Osteoblast (primary cell): ENCODE measurements at regions not wholly inside any gene's neighbourhood (a gene's known extent, or its start where the extent isn't known, plus 50 kb on each side); places are given as distances from the start of the nearest gene placed in this dataset.
"Not testable (repeated sequence)": the region's sequence is repeated elsewhere in the genome, so short reads cannot be mapped to it uniquely, and the experiment has no call there.

ENCODE experiments used
- DNase-seq: peaks from one replicate; pipeline ENCODE4 v3.0.0; 2011; ENCODE audit warnings: low spot score, mixed read lengths; ENCODE audit not compliant: insufficient read length; ENCODE audit errors: missing footprints
- H2AFZ ChIP-seq: 2 replicates; pipeline ENCODE4 v1.6.0; 2011; ENCODE audit warnings: mild to moderate bottlenecking, low read length
- H3K27ac ChIP-seq: 2 replicates; pipeline ENCODE4 v1.5.1; 2011; ENCODE audit warnings: mild to moderate bottlenecking, low read depth, low read length, moderate library complexity
- H3K27me3 ChIP-seq: 2 replicates; pipeline ENCODE4 v1.6.0; 2012; ENCODE audit warnings: mild to moderate bottlenecking, control low read depth, inconsistent platforms, low read length, moderate library complexity; ENCODE audit not compliant: insufficient read depth
- H3K36me3 ChIP-seq: 2 replicates; pipeline ENCODE4 v1.5.1; 2011; ENCODE audit warnings: mild to moderate bottlenecking, low read length, control low read depth, moderate library complexity; ENCODE audit not compliant: insufficient read depth
- H3K4me1 ChIP-seq: 2 replicates; pipeline ENCODE4 v1.5.1; 2011; ENCODE audit warnings: mild to moderate bottlenecking, low read length, control low read depth, moderate library complexity; ENCODE audit not compliant: insufficient read depth
- H3K4me2 ChIP-seq: 2 replicates; pipeline ENCODE4 v1.6.0; 2011; ENCODE audit warnings: mild to moderate bottlenecking, low read length; ENCODE audit not compliant: insufficient read depth
- H3K4me3 ChIP-seq: fragments of 200-600 bp; sonication (generic); 3 replicates; pipeline ENCODE4 v1.5.1; 2012; ENCODE audit warnings: mild to moderate bottlenecking, low read length, inconsistent platforms; ENCODE audit not compliant: insufficient read depth
- H3K79me2 ChIP-seq: 2 replicates; pipeline ENCODE4 v1.6.0; 2012; ENCODE audit warnings: mild to moderate bottlenecking, low read length, control low read depth, inconsistent platforms; ENCODE audit not compliant: insufficient read depth
- H3K9me3 ChIP-seq: 2 replicates; pipeline ENCODE4 v1.5.1; 2011; ENCODE audit warnings: low read depth, low read length, control low read depth
- H4K20me1 ChIP-seq: 2 replicates; pipeline ENCODE4 v1.6.0; 2012; ENCODE audit warnings: mild to moderate bottlenecking, low read length, control low read depth; ENCODE audit not compliant: insufficient read depth
- TF ChIP-seq, protein P1 (sequence below): IDR thresholded peaks from 2 replicates; pipeline ENCODE4 v1.5.1; 2011; ENCODE audit warnings: mild to moderate bottlenecking, low read depth, low read length, moderate library complexity; ENCODE audit errors: extremely low read depth

DNA sequence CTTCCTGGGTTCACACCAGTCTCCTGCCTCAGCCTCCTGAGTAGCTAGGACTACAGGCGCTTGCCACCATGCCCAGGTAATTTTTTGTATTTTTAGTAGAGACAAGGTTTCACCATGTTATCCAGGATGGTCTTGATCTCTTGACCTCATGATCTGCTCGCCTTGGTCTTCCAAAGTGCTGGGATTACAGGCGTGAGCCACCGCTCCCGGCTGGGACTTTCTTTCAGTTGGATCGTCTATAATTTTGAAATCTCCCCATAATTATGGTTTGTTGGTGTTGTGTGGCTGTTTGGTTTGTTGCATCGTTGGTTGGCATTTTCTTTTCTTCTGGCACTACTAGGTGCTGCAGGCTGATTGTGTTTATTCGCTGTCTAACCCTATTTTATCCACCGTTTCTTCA, 343.6 kb upstream of the NPAP1 start:
- not testable (repeated sequence) for H3K4me1 ChIP-seq, H2AFZ ChIP-seq, H4K20me1 ChIP-seq, DNase-seq, H3K27ac ChIP-seq, H3K36me3 ChIP-seq, H3K4me2 ChIP-seq, H3K79me2 ChIP-seq, H3K4me3 ChIP-seq, H3K9me3 ChIP-seq, H3K27me3 ChIP-seq

DNA sequence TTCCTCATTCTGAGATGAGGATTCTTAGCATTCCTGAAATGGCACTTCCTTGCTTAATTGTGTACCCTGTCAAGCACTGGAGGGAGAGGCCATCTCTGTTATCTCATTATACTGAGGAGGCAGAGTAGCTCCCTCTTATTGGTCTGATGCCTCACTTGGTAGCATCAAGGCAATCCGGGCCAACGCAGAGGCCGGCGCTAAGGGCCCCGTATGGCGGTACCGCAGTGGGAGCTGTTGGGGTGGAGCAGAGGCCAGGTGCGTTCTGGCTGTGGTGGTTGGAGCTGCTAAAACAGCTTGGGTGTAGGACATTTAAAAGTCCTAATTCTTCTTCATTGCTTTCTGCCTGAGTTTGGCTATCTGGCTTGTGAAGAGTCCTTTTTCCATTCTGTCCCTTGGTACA, 333.7 kb upstream of the NPAP1 start:
- not testable (repeated sequence) for DNase-seq, H3K4me2 ChIP-seq, H3K36me3 ChIP-seq, H3K9me3 ChIP-seq, H3K27ac ChIP-seq, H4K20me1 ChIP-seq, H3K4me3 ChIP-seq, H3K79me2 ChIP-seq, H3K4me1 ChIP-seq, H2AFZ ChIP-seq, H3K27me3 ChIP-seq

- not testable (repeated sequence) for H3K9me3 ChIP-seq, H3K4me3 ChIP-seq, H3K27me3 ChIP-seq, DNase-seq, H3K27ac ChIP-seq, H2AFZ ChIP-seq, H3K4me2 ChIP-seq, H3K36me3 ChIP-seq, H4K20me1 ChIP-seq, H3K4me1 ChIP-seq, H3K79me2 ChIP-seq
Observed at GRCh38 chr15:24352777-24353176, 322.8 kb upstream of the NPAP1 start.

DNA sequence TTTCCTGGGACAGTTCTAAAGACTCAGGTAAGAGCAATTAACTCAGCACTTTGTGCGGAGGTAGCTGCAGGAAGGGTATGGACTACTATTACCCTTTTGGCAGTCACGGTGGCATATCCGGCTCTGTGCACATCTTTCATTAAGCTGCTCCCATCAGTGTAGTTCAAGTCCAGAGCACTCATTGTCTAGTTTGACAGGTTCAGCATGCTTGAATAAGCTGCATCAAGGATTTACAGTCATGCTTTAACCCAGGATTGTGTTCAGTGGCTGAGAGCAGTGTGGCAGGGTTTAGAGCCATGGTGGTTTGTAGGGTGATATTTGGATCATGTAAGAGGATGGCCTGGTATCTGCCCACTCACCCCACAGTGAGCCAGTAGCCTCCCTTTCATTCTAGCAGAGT, 294.5 kb upstream of the NPAP1 start:
- not testable (repeated sequence) for H3K4me3 ChIP-seq, H3K27ac ChIP-seq, DNase-seq, H4K20me1 ChIP-seq, H3K4me1 ChIP-seq, H3K79me2 ChIP-seq, H3K27me3 ChIP-seq, H3K4me2 ChIP-seq, H3K9me3 ChIP-seq, H3K36me3 ChIP-seq, H2AFZ ChIP-seq

- H3K4me2 ChIP-seq, H4K20me1 ChIP-seq, H3K79me2 ChIP-seq, H2AFZ ChIP-seq, H3K4me1 ChIP-seq, H3K27ac ChIP-seq, H3K36me3 ChIP-seq, DNase-seq, H3K27me3 ChIP-seq, H3K4me3 ChIP-seq, H3K9me3 ChIP-seq: not testable (repeated sequence)
Observed at GRCh38 chr15:24385258-24385657, 290.3 kb upstream of the NPAP1 start.

DNA sequence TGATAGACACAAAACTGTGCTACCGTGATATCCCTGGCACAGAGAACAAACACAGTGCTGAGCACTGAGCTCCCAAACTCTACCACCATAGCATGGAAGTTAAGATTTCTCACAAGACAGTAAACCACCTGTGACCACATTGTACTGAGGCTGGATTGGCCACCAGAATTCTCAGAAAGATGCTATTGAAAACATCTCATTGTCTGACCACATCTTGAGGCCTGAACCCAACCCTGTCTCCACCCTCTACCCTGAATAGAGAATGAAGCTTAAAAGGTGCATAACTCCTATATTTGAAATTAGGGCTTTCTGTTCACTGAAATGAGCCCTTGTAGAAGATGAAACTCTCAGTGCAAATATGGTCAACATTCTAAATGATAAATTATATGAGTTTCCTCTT, 281.3 kb upstream of the NPAP1 start:
- H3K4me1 ChIP-seq, result no peaks in the 10 kb centered on the region
- no peaks in the 10 kb centered on the region for H4K20me1 ChIP-seq
- no peaks in the 10 kb centered on the region for H3K9me3 ChIP-seq
- no peak overlapping the region for H3K27ac ChIP-seq
- TF ChIP-seq, protein P1, sequence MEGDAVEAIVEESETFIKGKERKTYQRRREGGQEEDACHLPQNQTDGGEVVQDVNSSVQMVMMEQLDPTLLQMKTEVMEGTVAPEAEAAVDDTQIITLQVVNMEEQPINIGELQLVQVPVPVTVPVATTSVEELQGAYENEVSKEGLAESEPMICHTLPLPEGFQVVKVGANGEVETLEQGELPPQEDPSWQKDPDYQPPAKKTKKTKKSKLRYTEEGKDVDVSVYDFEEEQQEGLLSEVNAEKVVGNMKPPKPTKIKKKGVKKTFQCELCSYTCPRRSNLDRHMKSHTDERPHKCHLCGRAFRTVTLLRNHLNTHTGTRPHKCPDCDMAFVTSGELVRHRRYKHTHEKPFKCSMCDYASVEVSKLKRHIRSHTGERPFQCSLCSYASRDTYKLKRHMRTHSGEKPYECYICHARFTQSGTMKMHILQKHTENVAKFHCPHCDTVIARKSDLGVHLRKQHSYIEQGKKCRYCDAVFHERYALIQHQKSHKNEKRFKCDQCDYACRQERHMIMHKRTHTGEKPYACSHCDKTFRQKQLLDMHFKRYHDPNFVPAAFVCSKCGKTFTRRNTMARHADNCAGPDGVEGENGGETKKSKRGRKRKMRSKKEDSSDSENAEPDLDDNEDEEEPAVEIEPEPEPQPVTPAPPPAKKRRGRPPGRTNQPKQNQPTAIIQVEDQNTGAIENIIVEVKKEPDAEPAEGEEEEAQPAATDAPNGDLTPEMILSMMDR, result no peak
- DNase-seq, result no peak
- no peaks in the 10 kb centered on the region for H3K36me3 ChIP-seq
- no peak overlapping the region for H2AFZ ChIP-seq
- no peaks in the 10 kb centered on the region for H3K27me3 ChIP-seq
- no peaks in the 10 kb centered on the region for H3K79me2 ChIP-seq
- no peak overlapping the region for H3K4me3 ChIP-seq
- H3K4me2 ChIP-seq, result no peak overlapping the region

DNA sequence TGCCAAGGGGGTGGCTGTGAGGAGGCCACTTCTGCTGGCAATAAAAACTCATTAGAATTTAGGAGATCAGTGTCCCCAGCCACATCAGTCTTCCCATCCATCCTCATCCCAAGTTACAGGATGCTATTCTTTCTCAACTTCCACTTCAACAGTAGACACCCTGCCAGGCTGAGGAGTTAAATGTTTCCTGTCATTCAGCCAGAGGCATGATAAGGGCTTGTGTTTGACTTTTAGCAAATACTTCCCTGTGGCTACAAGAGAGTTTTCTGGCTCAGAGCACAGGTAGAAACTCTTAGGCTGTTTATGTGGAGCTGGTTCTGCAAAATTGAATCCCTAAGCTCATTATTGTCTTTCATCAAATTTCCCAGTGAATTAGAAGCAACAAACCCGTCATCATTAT, 262.9 kb upstream of the NPAP1 start:
- H3K4me1 ChIP-seq, H2AFZ ChIP-seq, H3K9me3 ChIP-seq, H3K4me3 ChIP-seq, H3K36me3 ChIP-seq, H3K4me2 ChIP-seq, H4K20me1 ChIP-seq, DNase-seq, H3K79me2 ChIP-seq, H3K27me3 ChIP-seq, H3K27ac ChIP-seq: not testable (repeated sequence)

DNA sequence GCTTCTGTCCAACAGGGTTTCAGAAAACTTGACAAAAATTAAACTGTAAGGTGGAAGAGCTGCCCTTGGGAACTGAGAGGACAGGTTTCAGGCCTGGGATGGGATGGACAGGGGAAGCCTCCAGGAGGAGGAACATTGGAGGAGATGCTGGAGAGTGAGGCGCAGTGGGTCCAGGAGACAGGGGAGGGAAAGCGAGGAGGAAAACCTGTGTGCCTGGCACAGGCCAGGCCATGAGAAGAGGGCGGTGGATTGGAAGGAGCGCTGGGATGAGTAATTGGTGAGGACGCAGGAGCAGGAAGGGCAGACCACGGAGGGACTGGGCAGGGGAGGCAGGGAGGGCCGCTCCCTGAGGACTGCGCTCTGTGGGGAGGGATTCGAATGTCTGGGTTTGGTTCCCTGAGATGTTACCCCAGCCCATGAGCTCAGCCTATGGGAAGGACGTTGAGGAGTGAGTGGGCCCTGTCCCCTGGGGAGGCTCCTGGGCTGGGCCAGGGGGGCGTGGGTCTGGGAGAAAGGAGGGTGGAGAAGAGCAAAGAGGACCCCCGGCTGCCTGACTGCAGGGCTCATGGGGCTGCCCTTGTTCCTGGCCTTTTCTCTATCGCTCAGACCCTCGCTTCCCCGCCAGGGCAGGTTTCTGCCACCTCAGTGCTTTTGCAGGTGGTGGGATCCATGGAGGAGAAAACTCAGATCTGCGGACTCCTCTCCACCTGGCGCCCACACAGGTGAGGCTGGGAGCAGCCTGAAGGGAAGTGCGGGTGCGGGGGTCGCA, 249.1 kb upstream of the NPAP1 start:
- H4K20me1 ChIP-seq, H3K27ac ChIP-seq, H3K4me3 ChIP-seq, H3K4me1 ChIP-seq, H3K36me3 ChIP-seq, DNase-seq, H3K9me3 ChIP-seq, H2AFZ ChIP-seq, H3K27me3 ChIP-seq, H3K4me2 ChIP-seq, H3K79me2 ChIP-seq: not testable (repeated sequence)
